T-helper 17 cell (primary cell): ENCODE measurements at regions not wholly inside any gene's neighbourhood (a gene's known extent, or its start where the extent isn't known, plus 50 kb on each side); places are given as distances from the start of the nearest gene placed in this dataset.
"Not testable (repeated sequence)": the region's sequence is repeated elsewhere in the genome, so short reads cannot be mapped to it uniquely, and the experiment has no call there.

Source experiments
- ATAC-seq: fragments of 150-1000 bp; cut with Tn5 transposase; 2 replicates; pipeline ENCODE4 v1.10.0; 2021; ENCODE audit warnings: mild to moderate bottlenecking, moderate library complexity
- DNase-seq, 3 donors: peaks; one replicate each; pipeline versions ENCODE4 v3.0.0 to v3.0.0-alpha.2; 2020 to 2021
- H3K9me3 ChIP-seq: one replicate; pipeline ENCODE4 v1.7.0; 2013; ENCODE audit warnings: low read length, mild to moderate bottlenecking; ENCODE audit not compliant: control insufficient read depth, poor library complexity, severe bottlenecking
- H3K27ac Mint-ChIP-seq: one replicate; pipeline ENCODE4 v1.8.0; 2022; ENCODE audit warnings: mild to moderate bottlenecking, moderate library complexity, mixed read lengths
- H3K27me3 Mint-ChIP-seq: one replicate; pipeline ENCODE4 v1.8.0; 2022; ENCODE audit warnings: mixed read lengths
- H3K36me3 Mint-ChIP-seq: one replicate; pipeline ENCODE4 v1.8.0; 2022; ENCODE audit warnings: low read depth, mixed read lengths
- H3K4me1 Mint-ChIP-seq: one replicate; pipeline ENCODE4 v1.8.0; 2022; ENCODE audit warnings: mild to moderate bottlenecking, mixed read lengths
- H3K4me3 Mint-ChIP-seq: one replicate; pipeline ENCODE4 v1.8.0; 2022; ENCODE audit warnings: mild to moderate bottlenecking, moderate library complexity, mixed read lengths

GRCh38 chr16:8088820-8089338 is 501.4 kb downstream of the TMEM114 start:
- DNase-seq: no peak
- Mint-ChIP-seq H3K4me1 (no peaks in the 10 kb centered on the region), H3K36me3 (no peaks in the 10 kb centered on the region), H3K4me3 (no peak overlapping the region), H3K27me3 (no peaks in the 10 kb centered on the region), H3K27ac (no peak overlapping the region)
- ATAC-seq: no peak
- H3K9me3 ChIP-seq: no peaks in the 10 kb centered on the region

- no peak overlapping the region for H3K4me3 Mint-ChIP-seq
- DNase-seq (no peak), ATAC-seq (no peak)
- H3K36me3 Mint-ChIP-seq: no peaks in the 10 kb centered on the region
- no peak overlapping the region for H3K27ac Mint-ChIP-seq
- H3K4me1 Mint-ChIP-seq: no peaks in the 10 kb centered on the region
- H3K27me3 Mint-ChIP-seq: no peaks in the 10 kb centered on the region
- no peaks in the 10 kb centered on the region for H3K9me3 ChIP-seq
Observed at GRCh38 chr16:8087597-8088289, 502.6 kb downstream of the TMEM114 start.

DNA sequence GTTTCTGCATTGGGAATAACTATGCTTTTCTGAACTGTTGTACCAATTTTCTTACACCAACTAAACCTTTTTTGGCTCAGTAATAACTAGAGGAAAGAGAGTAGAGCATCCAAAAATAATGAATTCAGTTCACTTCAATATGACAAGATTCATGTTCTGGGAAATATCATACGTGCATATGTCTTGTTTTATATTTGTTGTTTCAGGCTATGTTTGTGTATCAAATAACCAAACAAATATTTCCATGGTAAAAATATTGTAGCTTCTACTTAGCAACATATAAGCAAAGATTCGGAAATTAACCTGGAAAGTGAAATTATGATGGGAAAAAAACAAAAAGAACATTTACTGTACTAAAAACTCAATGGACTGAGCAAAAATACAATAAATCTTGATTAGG is 503.2 kb downstream of the TMEM114 start:
- H3K36me3 Mint-ChIP-seq: no peaks in the 10 kb centered on the region
- no peak overlapping the region for H3K27ac Mint-ChIP-seq
- H3K4me1 Mint-ChIP-seq: no peaks in the 10 kb centered on the region
- no peaks in the 10 kb centered on the region for H3K9me3 ChIP-seq
- DNase-seq (no peak), ATAC-seq (no peak)
- no peaks in the 10 kb centered on the region for H3K27me3 Mint-ChIP-seq
- no peak overlapping the region for H3K4me3 Mint-ChIP-seq

GRCh38 chr16:8084882-8085281 is 505.4 kb downstream of the TMEM114 start:
- Mint-ChIP-seq H3K27me3 (no peaks in the 10 kb centered on the region), H3K4me1 (no peaks in the 10 kb centered on the region), H3K36me3 (no peaks in the 10 kb centered on the region), H3K27ac (no peak overlapping the region), H3K4me3 (no peak overlapping the region)
- DNase-seq: no peak
- ATAC-seq: no peak
- no peaks in the 10 kb centered on the region for H3K9me3 ChIP-seq

DNA sequence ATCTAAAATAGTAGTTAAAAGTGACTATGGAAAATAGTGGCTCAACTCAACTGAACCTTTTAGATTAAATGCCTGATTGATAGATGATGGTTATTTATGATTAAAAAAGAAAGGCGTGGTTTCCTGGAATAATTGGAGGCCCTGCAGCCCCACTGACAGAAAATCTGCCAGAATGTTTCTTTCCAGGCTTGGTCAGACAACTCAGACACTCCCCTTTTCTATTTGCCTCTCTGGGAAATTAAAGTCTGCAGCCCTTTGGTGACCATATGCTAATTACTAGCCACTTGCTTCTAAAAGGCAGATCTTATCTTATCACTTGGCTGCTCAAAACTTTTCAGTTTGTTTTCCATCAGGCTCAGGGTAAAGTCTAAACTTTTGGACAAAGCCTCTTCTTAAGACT is 506.0 kb downstream of the TMEM114 start:
- ATAC-seq: no peak
- no peak for DNase-seq
- H3K9me3 ChIP-seq: no peaks in the 10 kb centered on the region
- H3K36me3 Mint-ChIP-seq: no peaks in the 10 kb centered on the region
- H3K27me3 Mint-ChIP-seq: no peaks in the 10 kb centered on the region
- H3K4me3 Mint-ChIP-seq: no peak overlapping the region
- H3K4me1 Mint-ChIP-seq: no peaks in the 10 kb centered on the region
- no peak overlapping the region for H3K27ac Mint-ChIP-seq

DNA sequence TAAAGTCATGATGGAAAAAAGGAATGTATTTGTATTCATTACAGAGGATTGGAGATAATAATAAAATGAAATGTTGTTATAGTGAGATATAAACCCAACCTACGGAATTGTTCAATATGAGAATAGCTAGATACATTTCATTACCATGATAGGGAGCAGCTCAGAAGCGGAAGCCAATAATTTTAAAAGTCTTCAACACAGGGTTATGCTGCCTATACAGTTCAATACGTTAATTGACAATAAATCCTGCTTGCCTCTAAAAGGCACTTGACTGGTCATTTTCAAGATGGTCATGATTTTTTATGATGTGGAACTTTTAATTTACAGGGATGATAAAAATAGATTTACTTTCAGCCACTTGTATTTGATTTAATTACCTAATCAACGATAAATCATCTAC is 506.8 kb downstream of the TMEM114 start:
- no peak overlapping the region for H3K4me3 Mint-ChIP-seq
- H3K27me3 Mint-ChIP-seq: no peaks in the 10 kb centered on the region
- H3K4me1 Mint-ChIP-seq: no peaks in the 10 kb centered on the region
- DNase-seq: no peak
- H3K27ac Mint-ChIP-seq: no peak overlapping the region
- H3K36me3 Mint-ChIP-seq: no peaks in the 10 kb centered on the region
- ATAC-seq: no peak
- no peaks in the 10 kb centered on the region for H3K9me3 ChIP-seq

DNA sequence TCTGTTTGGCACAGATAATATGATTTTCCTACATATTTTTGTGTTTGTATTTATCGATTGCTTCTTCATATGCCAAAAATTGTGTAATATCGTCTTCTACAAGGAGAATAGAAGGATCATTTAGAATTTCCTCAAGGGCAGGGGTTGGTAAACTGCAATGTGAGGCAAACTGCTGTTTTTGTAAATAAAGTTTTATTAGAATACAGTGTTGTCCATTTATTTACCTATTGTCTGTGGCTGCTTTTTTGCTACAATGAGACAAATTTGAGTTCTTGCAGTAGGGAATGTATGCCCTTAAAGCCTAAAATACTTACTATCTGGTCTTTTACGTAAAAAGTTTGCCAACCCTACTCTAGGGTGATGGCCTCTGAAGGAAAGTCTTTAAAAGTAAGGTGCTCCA is 509.5 kb downstream of the TMEM114 start:
- no peak overlapping the region for H3K27ac Mint-ChIP-seq
- H3K27me3 Mint-ChIP-seq: no peaks in the 10 kb centered on the region
- no peak overlapping the region for H3K4me3 Mint-ChIP-seq
- ATAC-seq: no peak
- H3K4me1 Mint-ChIP-seq: no peaks in the 10 kb centered on the region
- DNase-seq: no peak
- H3K9me3 ChIP-seq: no peaks in the 10 kb centered on the region
- no peaks in the 10 kb centered on the region for H3K36me3 Mint-ChIP-seq

DNA sequence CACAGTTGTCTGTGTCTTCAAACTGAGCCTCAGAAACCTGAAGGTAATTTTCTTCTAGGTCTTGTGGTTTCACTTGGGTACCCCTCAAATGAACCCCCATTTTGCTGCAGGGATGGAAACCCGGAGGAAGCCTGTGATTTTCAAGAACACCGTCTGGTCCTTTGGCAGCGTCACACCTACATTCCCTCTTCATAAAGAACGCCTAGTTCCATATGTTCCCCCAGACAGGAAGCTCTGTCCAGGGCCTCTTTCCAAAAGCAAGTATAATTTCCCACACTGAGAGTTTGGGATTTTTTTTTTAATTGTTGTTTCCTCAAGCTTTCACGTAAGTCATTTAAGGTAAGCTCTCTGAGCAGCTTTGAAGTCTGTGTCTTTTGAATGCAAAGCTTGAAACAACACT is 515.0 kb downstream of the TMEM114 start:
- Mint-ChIP-seq H3K4me3 (no peak overlapping the region), H3K4me1 (no peaks in the 10 kb centered on the region), H3K36me3 (no peaks in the 10 kb centered on the region), H3K27me3 (no peaks in the 10 kb centered on the region), H3K27ac (no peak overlapping the region)
- ATAC-seq: no peak
- no peak for DNase-seq
- H3K9me3 ChIP-seq: no peaks in the 10 kb centered on the region

DNA sequence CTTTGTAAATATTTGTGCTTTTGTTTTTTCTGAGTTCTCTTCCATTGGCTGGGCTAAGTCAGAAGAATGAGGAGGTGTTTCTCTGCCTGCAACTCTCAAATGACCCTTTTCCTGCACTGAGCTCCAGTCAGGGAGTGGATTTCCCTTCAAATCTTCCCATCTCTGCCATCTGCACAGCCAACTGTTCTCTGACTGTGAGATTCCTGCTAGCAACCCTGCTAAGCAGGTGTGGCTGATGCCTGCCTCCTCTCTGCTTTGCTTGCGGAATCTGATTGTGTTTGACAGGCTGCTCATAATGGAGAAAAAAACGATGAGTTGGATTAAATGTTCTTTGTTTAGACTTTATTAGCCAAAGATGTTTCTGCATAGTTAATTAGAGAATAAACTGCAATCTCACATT is 519.8 kb downstream of the TMEM114 start:
- H3K9me3 ChIP-seq: no peaks in the 10 kb centered on the region
- Mint-ChIP-seq H3K27ac (no peak overlapping the region), H3K27me3 (no peaks in the 10 kb centered on the region), H3K4me3 (no peak overlapping the region), H3K36me3 (no peaks in the 10 kb centered on the region), H3K4me1 (no peaks in the 10 kb centered on the region)
- no peak for DNase-seq
- no peak for ATAC-seq

DNA sequence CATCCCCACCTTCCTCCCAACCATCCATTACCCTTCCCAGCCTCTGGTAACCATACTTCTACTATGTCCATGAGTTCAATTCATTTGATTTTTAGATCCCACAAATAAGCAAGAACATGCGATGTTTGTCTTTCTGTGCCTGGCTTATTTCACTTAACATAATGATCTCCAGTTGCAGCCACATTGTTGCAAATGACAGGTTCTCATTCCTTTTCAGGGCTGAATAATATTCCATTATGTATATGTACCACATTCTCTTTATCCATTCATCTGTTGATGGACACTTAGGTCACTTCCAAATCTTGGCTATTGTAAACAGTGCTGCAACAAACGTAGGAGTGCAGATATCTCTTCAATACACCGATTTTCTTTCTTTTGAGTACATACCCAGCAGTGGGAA is 522.1 kb downstream of the TMEM114 start:
- not testable (repeated sequence) for H3K4me1 Mint-ChIP-seq

GRCh38 chr16:8063159-8063558 is 527.2 kb downstream of the TMEM114 start:
- Mint-ChIP-seq H3K4me1 (no peaks in the 10 kb centered on the region), H3K27ac (no peak overlapping the region), H3K36me3 (no peaks in the 10 kb centered on the region), H3K4me3 (no peak overlapping the region), H3K27me3 (no peaks in the 10 kb centered on the region)
- H3K9me3 ChIP-seq: no peaks in the 10 kb centered on the region
- no peak for DNase-seq
- no peak for ATAC-seq

More for the DNA sequence above, 522.1 kb downstream of the TMEM114 start:
- not testable (repeated sequence) for H3K27ac Mint-ChIP-seq, DNase-seq, H3K27me3 Mint-ChIP-seq, H3K4me3 Mint-ChIP-seq, H3K9me3 ChIP-seq, ATAC-seq, H3K36me3 Mint-ChIP-seq

GRCh38 chr16:8062677-8063076 is 527.6 kb downstream of the TMEM114 start:
- no peaks in the 10 kb centered on the region for H3K36me3 Mint-ChIP-seq
- H3K4me3 Mint-ChIP-seq: no peak overlapping the region
- no peaks in the 10 kb centered on the region for H3K9me3 ChIP-seq
- DNase-seq (no peak), ATAC-seq (no peak)
- H3K27me3 Mint-ChIP-seq: no peaks in the 10 kb centered on the region
- H3K4me1 Mint-ChIP-seq: no peaks in the 10 kb centered on the region
- no peak overlapping the region for H3K27ac Mint-ChIP-seq

DNA sequence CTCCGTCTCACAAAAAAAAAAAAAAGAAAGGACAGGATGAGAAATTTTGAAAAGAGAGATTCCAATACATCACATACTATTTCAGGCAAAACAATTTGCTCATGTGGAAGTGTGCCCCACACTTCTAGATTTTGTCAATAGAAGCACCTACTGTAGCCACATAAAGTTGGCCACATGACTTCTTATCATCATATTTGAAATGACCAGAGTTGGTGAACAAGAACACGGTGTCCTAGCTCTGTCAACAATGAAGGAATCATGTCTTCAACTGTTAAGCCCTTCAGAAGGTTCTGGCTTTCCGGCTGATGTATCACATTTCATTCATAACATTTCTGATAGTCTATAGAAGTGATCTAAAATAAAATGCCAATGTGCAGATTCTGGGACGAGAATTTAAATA is 534.5 kb downstream of the TMEM114 start:
- no peaks in the 10 kb centered on the region for H3K36me3 Mint-ChIP-seq
- H3K9me3 ChIP-seq: no peaks in the 10 kb centered on the region
- H3K4me1 Mint-ChIP-seq: no peaks in the 10 kb centered on the region
- H3K4me3 Mint-ChIP-seq: no peak overlapping the region
- H3K27me3 Mint-ChIP-seq: no peaks in the 10 kb centered on the region
- no peak for ATAC-seq
- H3K27ac Mint-ChIP-seq: no peak overlapping the region
- no peak for DNase-seq

DNA sequence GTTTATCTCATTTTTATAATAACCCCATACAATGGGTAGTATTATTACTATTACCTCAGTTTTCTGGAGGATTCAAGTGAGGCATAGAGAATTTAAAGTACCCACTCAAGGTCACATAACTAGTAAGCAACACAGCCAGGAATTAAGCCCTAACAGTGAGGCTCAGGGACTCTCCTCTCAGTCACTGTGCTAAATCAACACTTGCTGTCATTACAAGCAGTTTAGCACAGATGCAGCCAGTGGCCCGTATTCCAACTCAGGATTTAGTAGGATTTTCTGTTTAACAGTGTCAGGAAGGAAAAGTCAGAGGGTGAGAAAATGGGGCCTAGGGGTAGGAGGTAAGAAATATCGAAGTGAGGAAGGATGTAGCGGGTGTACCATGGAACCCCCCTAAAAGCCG is 536.9 kb downstream of the TMEM114 start:
- H3K36me3 Mint-ChIP-seq: no peaks in the 10 kb centered on the region
- H3K27ac Mint-ChIP-seq: no peak overlapping the region
- no peaks in the 10 kb centered on the region for H3K4me1 Mint-ChIP-seq
- no peaks in the 10 kb centered on the region for H3K9me3 ChIP-seq
- no peaks in the 10 kb centered on the region for H3K27me3 Mint-ChIP-seq
- no peak for ATAC-seq
- no peak overlapping the region for H3K4me3 Mint-ChIP-seq
- DNase-seq: no peak
